Immature natural killer cell (primary cell): ENCODE measurements at regions not wholly inside any gene's neighbourhood (a gene's known extent, or its start where the extent isn't known, plus 50 kb on each side); places are given as distances from the start of the nearest gene placed in this dataset.
"Not testable (repeated sequence)": the region's sequence is repeated elsewhere in the genome, so short reads cannot be mapped to it uniquely, and the experiment has no call there.

Experiments
- DNase-seq, 3 donors: peaks; one replicate each; pipeline ENCODE4 v3.0.0; 2022; ENCODE audit warnings: mixed read lengths in 1 of 3
- H3K27ac Mint-ChIP-seq, 6 donors: one replicate each; pipeline ENCODE4 v1.8.0; 2020; ENCODE audit warnings: mixed read lengths in 6 of 6, mild to moderate bottlenecking in 5 of 6, inconsistent platforms in 4 of 6, moderate library complexity in 3 of 6
- H3K27me3 Mint-ChIP-seq, 3 donors: one replicate each; pipeline ENCODE4 v1.8.0; 2020 to 2021; ENCODE audit warnings: low read depth in 3 of 3, mild to moderate bottlenecking in 3 of 3, mixed read lengths in 3 of 3, moderate library complexity in 3 of 3, inconsistent platforms in 1 of 3
- H3K36me3 Mint-ChIP-seq, 3 donors: one replicate each; pipeline ENCODE4 v1.8.0; 2020; ENCODE audit warnings: mixed read lengths in 3 of 3, inconsistent platforms in 2 of 3, mild to moderate bottlenecking in 2 of 3
- H3K4me1 Mint-ChIP-seq, 2 donors: one replicate each; pipeline ENCODE4 v1.8.0; 2020; ENCODE audit warnings: inconsistent platforms in 2 of 2, mild to moderate bottlenecking in 2 of 2, mixed read lengths in 2 of 2, moderate library complexity in 1 of 2
- H3K4me3 Mint-ChIP-seq, 5 donors: one replicate each; pipeline ENCODE4 v1.8.0; 2020; ENCODE audit warnings: mild to moderate bottlenecking in 5 of 5, mixed read lengths in 5 of 5, inconsistent platforms in 3 of 5, moderate library complexity in 3 of 5
- H3K9me3 Mint-ChIP-seq, 6 donors: one replicate each; pipeline ENCODE4 v1.8.0; 2020; ENCODE audit warnings: mild to moderate bottlenecking in 6 of 6, mixed read lengths in 6 of 6, inconsistent platforms in 4 of 6, moderate library complexity in 3 of 6

DNA sequence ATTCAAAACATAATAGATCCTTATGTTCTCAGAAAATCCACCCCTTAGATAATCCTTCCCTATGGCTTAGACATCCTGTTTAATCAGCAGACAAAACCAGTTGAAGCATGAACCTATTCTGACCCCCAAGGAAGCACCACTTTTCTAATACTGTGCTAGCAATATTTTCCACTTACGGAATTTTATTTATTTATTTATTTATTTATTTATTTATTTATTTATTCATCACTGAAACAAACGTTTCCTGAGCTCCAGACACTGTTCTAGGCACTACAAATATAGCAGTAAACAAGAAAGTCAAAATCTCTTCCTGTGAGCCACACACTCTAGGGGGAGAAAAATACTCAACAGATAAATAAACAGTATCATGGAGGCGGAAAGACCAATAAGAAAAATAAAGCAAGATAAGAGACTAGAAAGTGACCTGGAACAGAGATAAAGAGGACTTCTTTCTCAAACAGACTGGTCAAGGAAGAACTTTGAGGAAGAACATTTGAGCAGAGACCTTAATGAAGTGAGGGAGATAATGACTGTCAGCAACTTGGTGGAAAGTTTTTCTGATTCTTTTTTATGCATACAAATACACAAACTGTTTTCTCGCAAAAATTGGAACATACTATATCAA lies 145.5 kb upstream of the POGK start:
- DNase-seq = no peak
- Mint-ChIP-seq H3K9me3 (peaks cover 0 to 2% (median 0%) of the 10 kb centered on the region in 6 donors), H3K4me1 (no peaks in the 10 kb centered on the region), H3K27me3 (peaks cover 0 to 5% (median 2%) of the 10 kb centered on the region in 3 donors), H3K27ac (no peak overlapping the region), H3K4me3 (no peak overlapping the region), H3K36me3 (no peaks in the 10 kb centered on the region)

DNA sequence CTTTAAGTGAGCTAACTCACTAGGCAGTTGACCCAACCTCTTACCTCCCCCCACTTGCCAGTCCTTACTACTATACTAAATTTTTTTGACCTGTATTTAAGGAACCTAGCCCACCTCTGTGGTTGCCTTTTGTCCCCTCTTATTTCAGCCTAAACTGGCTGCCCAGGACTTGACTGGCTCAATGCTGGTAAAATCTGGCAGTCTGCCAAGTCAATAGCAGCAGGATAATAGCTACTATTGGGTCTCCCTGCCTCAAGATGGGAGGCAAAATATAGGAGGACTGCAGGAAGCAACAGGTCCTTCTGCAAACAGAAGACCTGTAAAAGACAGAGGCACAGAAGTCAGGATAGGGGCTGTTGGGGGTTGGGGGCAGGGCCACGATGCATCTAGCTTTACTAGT lies 144.2 kb upstream of the POGK start:
- Mint-ChIP-seq H3K36me3 (no peaks in the 10 kb centered on the region), H3K27ac (no peak overlapping the region), H3K9me3 (peaks cover 0 to 2% (median 0%) of the 10 kb centered on the region in 6 donors), H3K4me3 (no peak overlapping the region), H3K27me3 (peaks cover 0 to 11% (median 2%) of the 10 kb centered on the region in 3 donors), H3K4me1 (no peaks in the 10 kb centered on the region)
- no peak for DNase-seq

DNA sequence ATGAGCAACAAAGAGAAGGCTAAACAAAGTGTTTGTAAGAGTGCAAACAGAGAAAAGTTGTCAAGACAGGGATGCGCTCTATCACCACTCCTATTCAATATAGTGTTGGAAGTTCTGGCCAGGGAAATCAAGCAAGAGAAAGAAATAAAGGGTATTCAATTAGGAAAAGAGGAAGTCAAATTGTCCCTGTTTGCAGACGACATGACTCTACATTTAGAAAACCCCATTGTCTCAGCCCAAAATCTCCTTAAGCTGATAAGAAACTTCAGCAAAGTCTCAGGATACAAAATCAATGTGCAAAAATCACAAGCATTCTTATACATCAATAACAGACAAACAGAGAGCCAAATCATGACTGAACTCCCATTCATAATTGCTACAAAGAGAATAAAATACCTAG lies 143.4 kb upstream of the POGK start:
- not testable (repeated sequence) for H3K27ac Mint-ChIP-seq, H3K4me1 Mint-ChIP-seq, H3K4me3 Mint-ChIP-seq, DNase-seq, H3K9me3 Mint-ChIP-seq, H3K36me3 Mint-ChIP-seq
- peaks cover 0 to 11% (median 2%) of the 10 kb centered on the region in 3 donors for H3K27me3 Mint-ChIP-seq

DNA sequence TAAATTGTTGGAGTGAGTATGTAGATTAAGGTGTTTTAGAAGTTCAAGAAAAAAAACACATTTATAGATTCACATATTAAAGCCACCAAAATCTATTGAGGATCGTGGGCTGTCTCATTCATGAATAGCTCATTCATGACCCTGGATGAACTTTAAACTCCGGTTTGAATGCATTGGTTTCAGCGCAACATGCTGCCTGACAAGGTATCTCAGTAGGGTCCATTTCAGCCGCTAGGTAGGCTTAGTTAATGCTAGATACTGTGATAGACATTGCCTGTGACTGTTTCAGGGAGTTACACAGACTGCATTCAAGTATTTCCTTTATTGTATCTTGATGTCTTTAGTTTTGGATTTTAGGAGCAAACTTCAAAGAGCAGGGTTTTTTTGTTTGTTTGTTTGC lies 140.5 kb upstream of the POGK start:
- Mint-ChIP-seq H3K9me3 (peaks cover 0 to 1% (median 0%) of the 10 kb centered on the region in 6 donors), H3K27me3 (peaks cover 1 to 5% (median 2%) of the 10 kb centered on the region in 3 donors), H3K36me3 (no peaks in the 10 kb centered on the region), H3K27ac (no peak overlapping the region), H3K4me3 (no peak overlapping the region), H3K4me1 (no peaks in the 10 kb centered on the region)
- DNase-seq = no peak

DNA sequence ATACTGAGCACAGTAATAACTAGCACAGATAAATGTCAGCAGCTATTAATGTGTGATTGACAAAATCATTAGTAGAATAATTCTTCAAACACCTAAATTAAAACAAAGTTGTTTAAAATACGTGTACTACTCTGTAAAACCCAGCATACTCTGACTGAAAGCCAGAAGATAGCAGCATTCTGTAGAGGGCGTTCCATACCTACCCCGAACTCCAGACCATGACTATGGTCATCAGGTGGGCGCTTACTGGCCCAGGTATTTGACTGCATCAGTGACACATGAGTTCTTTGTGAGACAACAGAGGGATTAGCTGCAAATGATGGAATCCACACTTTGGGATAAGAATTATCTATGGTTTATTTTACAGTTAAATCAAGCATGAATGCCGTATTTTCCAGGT lies 139.7 kb upstream of the POGK start:
- H3K9me3 Mint-ChIP-seq = no peaks in the 10 kb centered on the region
- H3K36me3 Mint-ChIP-seq = no peaks in the 10 kb centered on the region
- no peak overlapping the region for H3K27ac Mint-ChIP-seq
- no peak for DNase-seq
- H3K27me3 Mint-ChIP-seq = peaks cover 0 to 8% (median 3%) of the 10 kb centered on the region in 3 donors
- no peaks in the 10 kb centered on the region for H3K4me1 Mint-ChIP-seq
- H3K4me3 Mint-ChIP-seq = no peak overlapping the region

DNA sequence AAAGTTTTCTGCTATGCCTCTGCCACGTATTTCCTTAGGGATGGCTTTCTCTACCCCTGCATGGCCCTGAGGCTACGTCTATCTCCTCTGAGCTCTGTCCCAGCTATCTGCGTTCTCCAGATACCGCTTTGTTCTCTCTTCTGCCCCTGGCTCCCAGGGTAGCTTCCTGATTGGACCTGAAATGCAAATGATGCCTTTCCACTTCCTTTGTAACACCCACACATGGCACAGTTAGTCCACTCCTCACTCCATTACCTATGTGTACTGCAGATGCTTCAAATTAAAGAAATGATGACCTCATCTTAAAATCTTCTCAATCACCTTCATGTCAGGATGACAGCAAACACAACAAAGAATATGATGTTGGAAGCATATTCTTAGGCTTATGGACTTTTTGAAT lies 138.6 kb upstream of the POGK start:
- peaks cover 0 to 8% (median 3%) of the 10 kb centered on the region in 3 donors for H3K27me3 Mint-ChIP-seq

DNA sequence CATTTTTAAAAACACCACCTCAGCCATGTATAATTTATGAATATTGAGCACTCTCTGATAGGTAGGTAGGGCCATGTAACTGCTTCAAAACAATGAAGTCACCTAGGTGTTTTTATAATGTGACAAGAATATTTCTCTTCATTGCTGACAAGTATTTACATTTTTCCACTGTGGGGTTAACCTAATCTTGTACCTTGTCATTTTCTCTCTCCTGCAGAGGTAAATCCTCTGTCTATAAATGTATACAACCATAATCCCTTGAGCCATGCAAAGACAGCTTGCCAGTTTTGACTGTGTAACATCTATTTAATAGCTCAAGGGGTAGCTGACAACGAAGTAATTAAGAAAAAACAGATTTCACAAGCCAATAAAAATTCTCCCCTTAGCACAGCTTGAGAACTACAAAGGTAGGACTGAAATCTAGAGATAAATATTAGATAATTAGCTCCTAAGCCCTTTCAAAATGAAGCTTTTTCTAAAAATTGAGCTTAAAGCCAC lies 137.6 kb upstream of the POGK start:
- no peaks in the 10 kb centered on the region for H3K9me3 Mint-ChIP-seq
- no peak for DNase-seq
- H3K27ac Mint-ChIP-seq = no peak overlapping the region
- no peaks in the 10 kb centered on the region for H3K4me1 Mint-ChIP-seq
- H3K27me3 Mint-ChIP-seq = peaks cover 0 to 10% (median 3%) of the 10 kb centered on the region in 3 donors
- no peak overlapping the region for H3K4me3 Mint-ChIP-seq
- H3K36me3 Mint-ChIP-seq = no peaks in the 10 kb centered on the region

More for the DNA sequence above, 138.6 kb upstream of the POGK start:
- no peak for DNase-seq
- Mint-ChIP-seq H3K4me3 (no peak overlapping the region), H3K4me1 (no peaks in the 10 kb centered on the region), H3K9me3 (no peaks in the 10 kb centered on the region), H3K27ac (no peak overlapping the region), H3K36me3 (no peaks in the 10 kb centered on the region)

DNA sequence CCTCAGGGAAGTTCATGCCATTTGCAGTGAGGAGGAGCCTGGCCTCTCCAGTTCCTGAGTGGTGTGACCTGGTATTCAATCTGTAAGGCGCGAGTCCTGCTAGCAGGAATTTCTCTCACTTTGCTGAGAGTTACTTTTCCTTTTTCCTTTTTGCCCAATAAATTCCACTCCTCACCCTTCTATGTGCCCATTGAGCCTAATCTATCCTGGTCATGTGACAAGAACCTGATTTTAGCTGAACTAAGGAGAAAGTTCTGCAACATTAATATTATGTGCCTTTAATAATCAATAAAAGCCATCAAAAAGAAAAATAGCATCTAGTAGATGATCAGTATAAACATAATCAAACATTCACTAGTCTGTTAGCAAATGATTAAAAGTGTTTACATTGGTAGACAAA lies 136.1 kb upstream of the POGK start:
- DNase-seq = no peak
- Mint-ChIP-seq H3K27me3 (peaks cover 0 to 10% (median 3%) of the 10 kb centered on the region in 3 donors), H3K36me3 (no peaks in the 10 kb centered on the region), H3K4me1 (no peaks in the 10 kb centered on the region), H3K27ac (no peak overlapping the region), H3K9me3 (peaks cover 0 to 2% (median 0%) of the 10 kb centered on the region in 6 donors), H3K4me3 (no peak overlapping the region)

DNA sequence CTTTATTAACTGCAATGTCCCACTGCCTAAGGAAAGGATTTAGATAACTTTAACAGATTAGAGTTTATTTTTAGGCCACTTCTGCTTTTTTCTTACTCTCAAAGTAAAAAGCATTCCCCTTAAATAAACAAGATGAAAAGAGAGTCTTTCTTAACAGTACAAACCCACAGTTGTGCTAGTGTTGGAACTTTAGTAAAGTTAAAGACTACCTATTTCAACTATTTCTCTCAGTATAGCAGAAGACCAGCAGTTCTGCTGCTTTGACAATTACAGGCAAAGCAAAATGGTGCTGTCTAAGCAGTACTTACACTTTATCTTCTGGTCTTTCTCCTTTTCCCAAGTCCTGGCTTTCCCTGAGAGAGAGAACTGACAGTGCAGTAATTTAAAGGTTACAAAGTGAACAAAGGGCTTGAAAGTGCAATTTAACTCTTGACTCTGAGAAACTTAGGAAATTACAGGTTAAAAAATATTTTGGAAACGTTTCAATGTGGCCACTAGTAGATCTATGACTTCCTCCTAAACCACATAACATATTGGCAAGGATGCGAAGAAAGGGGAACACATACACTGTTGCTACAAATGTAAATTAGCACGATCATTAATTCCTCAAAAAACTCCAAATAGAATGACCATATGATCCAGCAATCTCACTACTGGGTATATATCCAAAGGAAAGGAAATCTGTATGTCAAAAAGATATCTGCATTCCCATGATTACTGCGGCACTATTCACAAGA lies 135.4 kb upstream of the POGK start:
- Mint-ChIP-seq H3K36me3 (no peaks in the 10 kb centered on the region), H3K4me1 (no peaks in the 10 kb centered on the region), H3K27me3 (peaks cover under 1 to 10% (median 3%) of the 10 kb centered on the region in 3 donors), H3K4me3 (no peak overlapping the region), H3K9me3 (peaks cover 0 to 2% (median 0%) of the 10 kb centered on the region in 6 donors), H3K27ac (no peak overlapping the region)
- no peak for DNase-seq

DNA sequence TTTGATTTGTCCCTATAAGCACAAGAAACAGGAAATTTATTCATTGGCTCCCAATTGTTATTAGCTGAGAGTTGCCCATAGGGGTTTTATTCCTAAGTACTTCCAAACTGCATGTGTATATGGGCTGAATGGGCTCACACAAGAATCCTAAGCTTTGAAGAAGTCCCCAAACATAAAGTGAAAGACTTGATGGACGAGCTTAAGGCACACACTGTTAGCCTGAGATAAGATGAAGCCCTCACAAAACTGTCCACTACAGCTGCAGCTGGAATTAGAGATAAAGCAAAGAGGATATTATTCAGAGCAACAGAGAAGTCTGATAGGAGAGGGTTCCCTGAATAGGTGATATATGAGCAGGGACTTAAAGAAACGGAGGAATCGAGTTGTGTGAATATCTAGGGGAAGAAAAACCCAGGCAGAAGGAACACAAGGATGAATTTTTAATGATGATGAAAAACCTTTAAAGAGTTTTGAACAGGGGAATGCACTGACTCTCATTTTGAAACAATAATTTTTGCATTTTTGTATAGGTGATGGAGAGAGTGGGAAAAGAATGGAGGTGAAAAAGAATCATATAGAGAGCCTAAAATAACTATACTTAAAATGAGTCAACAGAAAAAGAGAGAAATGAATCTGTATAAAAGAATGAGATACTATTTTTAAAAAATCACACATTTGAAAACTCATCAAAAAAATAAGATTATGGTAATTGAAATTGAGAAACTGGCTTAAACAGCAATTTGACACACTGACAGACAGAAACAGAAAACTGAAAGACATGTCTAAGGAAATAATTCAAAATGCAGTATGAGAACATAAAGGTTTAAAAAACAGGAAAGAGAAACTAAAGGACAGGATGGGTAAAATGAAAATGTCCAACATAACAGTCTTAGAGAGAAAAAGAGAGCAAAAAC lies 133.6 kb upstream of the POGK start:
- Mint-ChIP-seq H3K4me1 (no peaks in the 10 kb centered on the region), H3K27ac (no peak overlapping the region), H3K27me3 (peaks cover 2 to 5% (median 3%) of the 10 kb centered on the region in 3 donors), H3K9me3 (peaks cover 0 to 2% (median 0%) of the 10 kb centered on the region in 6 donors), H3K4me3 (no peak overlapping the region), H3K36me3 (no peaks in the 10 kb centered on the region)
- no peak for DNase-seq

DNA sequence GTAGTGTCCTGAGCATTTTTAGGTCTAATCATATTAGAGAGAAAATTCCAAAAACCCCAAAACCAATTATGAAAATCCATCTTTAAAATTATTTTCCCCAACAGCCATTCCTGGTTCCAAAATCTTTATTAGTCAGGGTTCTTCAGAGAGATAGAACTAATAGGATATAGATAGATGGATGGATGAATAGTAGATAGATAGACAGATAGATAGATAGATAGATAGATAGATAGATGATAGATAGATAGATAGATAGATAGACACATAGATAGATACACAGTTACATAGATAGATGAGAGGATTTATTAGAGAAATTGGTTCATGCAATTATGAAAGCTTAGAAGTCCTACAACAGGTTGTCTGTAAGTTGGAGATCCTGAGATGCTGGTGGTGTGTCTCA lies 122.7 kb upstream of the POGK start:
- H3K36me3 Mint-ChIP-seq = no peaks in the 10 kb centered on the region
- H3K4me3 Mint-ChIP-seq = no peak overlapping the region

DNA sequence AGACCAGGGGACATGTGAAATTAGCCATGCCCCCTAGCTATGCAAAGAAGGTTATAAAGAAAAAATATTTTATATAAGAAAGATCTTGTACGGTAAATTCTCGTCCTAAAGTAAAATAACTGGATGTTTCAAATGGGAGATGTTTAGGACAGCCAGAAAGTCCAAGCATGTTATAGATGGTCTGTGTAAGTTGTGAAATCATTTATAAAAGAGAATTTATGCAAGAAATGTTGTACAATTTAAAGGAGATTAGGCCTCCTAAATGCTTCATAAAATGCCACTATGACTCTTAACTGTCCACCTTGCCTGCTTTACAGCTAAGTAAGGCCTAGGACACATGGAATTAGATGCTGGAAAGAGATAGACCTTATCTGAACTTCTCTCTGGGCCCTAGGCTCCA lies 118.1 kb upstream of the POGK start:
- no peak for DNase-seq
- Mint-ChIP-seq H3K4me1 (no peaks in the 10 kb centered on the region), H3K9me3 (peaks cover 0 to 10% (median 4%) of the 10 kb centered on the region in 6 donors), H3K27me3 (peaks cover 2 to 3% (median 2%) of the 10 kb centered on the region in 3 donors), H3K36me3 (no peaks in the 10 kb centered on the region), H3K4me3 (no peak overlapping the region), H3K27ac (no peak overlapping the region)

More for the DNA sequence above, 122.7 kb upstream of the POGK start:
- H3K27me3 Mint-ChIP-seq = peaks cover 2 to 7% (median 4%) of the 10 kb centered on the region in 3 donors
- H3K4me1 Mint-ChIP-seq = no peaks in the 10 kb centered on the region
- no peak overlapping the region for H3K27ac Mint-ChIP-seq
- DNase-seq = no peak
- H3K9me3 Mint-ChIP-seq = peaks cover 0 to 10% (median 1%) of the 10 kb centered on the region in 6 donors

DNA sequence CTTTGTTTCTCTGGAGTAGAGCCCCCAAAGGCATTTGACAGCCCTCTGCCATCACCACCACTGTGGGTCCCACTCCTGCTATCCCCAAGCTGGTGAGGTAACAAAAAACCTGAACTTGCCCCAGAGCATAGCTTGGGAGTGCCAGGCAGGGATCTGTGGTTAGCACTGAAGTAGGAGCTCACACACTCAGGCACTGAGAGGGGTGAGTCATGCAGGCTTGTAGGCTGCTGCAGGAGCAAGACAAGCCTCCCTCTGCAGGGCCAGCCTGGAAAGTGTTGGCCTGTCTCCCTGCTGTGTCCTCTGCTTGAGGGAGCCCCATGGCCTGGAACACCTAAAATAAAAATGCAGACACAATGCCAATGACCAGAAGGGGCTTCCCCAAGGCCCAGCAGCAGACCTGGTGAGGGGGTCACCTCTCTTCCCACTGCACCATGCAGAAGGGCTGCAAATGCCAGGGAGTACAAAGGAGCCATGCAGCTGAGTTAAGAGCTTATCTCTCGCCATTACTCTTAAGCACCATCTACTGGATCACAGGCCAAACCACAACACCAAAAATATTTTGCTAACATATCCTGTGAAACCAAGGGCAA lies 108.9 kb upstream of the POGK start:
- peaks cover 0 to 5% (median under 1%) of the 10 kb centered on the region in 6 donors for H3K9me3 Mint-ChIP-seq
- no peak overlapping the region for H3K4me3 Mint-ChIP-seq
- H3K36me3 Mint-ChIP-seq = no peaks in the 10 kb centered on the region
- H3K27ac Mint-ChIP-seq = no peak overlapping the region
- H3K27me3 Mint-ChIP-seq = peaks cover 0 to 7% (median 2%) of the 10 kb centered on the region in 3 donors
- H3K4me1 Mint-ChIP-seq = no peaks in the 10 kb centered on the region
- DNase-seq = no peak
